ENCODE measurements at regions not wholly inside any gene's neighbourhood (a gene's known extent, or its start where the extent isn't known, plus 50 kb on each side); places are given as distances from the start of the nearest gene placed in this dataset.

DNA sequence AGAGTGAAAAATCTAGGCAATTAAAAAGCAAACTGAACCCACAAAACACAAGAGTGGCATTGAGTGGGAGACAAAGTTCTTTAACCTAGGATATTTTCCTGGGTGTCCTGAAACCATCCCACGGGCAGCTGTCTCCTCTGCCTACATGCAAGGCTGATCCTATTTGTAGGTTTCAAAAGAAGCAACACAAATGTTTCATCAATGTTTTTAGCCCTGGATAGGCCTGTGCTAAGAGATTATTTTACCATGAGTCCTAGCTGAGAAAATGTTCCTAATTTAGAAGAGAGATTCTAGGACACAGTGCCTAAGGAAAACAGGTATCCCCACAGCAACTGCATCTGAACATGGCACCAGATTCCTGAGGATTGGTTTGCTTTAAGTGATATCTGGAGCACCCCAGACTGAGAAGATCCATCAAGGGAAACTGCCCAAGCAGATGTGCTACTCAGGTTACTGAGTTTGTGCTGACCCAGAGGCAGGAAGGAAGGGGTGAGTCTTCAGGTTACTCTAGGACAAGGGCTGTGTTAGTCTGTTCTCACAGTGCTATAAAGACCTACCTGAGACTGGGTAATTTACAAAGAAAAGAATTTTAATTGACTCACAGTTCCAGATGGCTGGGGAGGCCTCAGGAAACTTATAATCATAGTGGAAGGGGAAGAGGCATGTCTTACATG, 111.6 kb upstream of the UST start:
- no peak for TF ChIP-seq POLR2AphosphoS2 (conservative IDR thresholded peaks at IDR 0.05; ENCODE audit: low read length)
- TF ChIP-seq POLR2A (IDR thresholded peaks at IDR 0.05; ENCODE audit: low read length), result no peak
- TF ChIP-seq, protein P1, sequence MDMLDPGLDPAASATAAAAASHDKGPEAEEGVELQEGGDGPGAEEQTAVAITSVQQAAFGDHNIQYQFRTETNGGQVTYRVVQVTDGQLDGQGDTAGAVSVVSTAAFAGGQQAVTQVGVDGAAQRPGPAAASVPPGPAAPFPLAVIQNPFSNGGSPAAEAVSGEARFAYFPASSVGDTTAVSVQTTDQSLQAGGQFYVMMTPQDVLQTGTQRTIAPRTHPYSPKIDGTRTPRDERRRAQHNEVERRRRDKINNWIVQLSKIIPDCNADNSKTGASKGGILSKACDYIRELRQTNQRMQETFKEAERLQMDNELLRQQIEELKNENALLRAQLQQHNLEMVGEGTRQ (IDR thresholded peaks at IDR 0.05), result no peak
- TF ChIP-seq, protein P2, sequence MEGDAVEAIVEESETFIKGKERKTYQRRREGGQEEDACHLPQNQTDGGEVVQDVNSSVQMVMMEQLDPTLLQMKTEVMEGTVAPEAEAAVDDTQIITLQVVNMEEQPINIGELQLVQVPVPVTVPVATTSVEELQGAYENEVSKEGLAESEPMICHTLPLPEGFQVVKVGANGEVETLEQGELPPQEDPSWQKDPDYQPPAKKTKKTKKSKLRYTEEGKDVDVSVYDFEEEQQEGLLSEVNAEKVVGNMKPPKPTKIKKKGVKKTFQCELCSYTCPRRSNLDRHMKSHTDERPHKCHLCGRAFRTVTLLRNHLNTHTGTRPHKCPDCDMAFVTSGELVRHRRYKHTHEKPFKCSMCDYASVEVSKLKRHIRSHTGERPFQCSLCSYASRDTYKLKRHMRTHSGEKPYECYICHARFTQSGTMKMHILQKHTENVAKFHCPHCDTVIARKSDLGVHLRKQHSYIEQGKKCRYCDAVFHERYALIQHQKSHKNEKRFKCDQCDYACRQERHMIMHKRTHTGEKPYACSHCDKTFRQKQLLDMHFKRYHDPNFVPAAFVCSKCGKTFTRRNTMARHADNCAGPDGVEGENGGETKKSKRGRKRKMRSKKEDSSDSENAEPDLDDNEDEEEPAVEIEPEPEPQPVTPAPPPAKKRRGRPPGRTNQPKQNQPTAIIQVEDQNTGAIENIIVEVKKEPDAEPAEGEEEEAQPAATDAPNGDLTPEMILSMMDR (IDR thresholded peaks at IDR 0.05), result no peak
- TF ChIP-seq, protein P3, sequence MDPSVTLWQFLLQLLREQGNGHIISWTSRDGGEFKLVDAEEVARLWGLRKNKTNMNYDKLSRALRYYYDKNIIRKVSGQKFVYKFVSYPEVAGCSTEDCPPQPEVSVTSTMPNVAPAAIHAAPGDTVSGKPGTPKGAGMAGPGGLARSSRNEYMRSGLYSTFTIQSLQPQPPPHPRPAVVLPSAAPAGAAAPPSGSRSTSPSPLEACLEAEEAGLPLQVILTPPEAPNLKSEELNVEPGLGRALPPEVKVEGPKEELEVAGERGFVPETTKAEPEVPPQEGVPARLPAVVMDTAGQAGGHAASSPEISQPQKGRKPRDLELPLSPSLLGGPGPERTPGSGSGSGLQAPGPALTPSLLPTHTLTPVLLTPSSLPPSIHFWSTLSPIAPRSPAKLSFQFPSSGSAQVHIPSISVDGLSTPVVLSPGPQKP (IDR thresholded peaks at IDR 0.05; ENCODE audit: low read depth, low read length), result no peak
- TF ChIP-seq, protein P4, sequence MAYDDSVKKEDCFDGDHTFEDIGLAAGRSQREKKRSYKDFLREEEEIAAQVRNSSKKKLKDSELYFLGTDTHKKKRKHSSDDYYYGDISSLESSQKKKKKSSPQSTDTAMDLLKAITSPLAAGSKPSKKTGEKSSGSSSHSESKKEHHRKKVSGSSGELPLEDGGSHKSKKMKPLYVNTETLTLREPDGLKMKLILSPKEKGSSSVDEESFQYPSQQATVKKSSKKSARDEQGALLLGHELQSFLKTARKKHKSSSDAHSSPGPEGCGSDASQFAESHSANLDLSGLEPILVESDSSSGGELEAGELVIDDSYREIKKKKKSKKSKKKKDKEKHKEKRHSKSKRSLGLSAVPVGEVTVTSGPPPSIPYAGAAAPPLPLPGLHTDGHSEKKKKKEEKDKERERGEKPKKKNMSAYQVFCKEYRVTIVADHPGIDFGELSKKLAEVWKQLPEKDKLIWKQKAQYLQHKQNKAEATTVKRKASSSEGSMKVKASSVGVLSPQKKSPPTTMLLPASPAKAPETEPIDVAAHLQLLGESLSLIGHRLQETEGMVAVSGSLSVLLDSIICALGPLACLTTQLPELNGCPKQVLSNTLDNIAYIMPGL (CRISPR knock-in tag; IDR thresholded peaks at IDR 0.05; ENCODE audit: borderline replicate concordance), result no peak
- no peak for TF ChIP-seq BHLHE40 (IDR thresholded peaks at IDR 0.05; ENCODE audit: low read depth, low read length)
- TF ChIP-seq, protein P5, sequence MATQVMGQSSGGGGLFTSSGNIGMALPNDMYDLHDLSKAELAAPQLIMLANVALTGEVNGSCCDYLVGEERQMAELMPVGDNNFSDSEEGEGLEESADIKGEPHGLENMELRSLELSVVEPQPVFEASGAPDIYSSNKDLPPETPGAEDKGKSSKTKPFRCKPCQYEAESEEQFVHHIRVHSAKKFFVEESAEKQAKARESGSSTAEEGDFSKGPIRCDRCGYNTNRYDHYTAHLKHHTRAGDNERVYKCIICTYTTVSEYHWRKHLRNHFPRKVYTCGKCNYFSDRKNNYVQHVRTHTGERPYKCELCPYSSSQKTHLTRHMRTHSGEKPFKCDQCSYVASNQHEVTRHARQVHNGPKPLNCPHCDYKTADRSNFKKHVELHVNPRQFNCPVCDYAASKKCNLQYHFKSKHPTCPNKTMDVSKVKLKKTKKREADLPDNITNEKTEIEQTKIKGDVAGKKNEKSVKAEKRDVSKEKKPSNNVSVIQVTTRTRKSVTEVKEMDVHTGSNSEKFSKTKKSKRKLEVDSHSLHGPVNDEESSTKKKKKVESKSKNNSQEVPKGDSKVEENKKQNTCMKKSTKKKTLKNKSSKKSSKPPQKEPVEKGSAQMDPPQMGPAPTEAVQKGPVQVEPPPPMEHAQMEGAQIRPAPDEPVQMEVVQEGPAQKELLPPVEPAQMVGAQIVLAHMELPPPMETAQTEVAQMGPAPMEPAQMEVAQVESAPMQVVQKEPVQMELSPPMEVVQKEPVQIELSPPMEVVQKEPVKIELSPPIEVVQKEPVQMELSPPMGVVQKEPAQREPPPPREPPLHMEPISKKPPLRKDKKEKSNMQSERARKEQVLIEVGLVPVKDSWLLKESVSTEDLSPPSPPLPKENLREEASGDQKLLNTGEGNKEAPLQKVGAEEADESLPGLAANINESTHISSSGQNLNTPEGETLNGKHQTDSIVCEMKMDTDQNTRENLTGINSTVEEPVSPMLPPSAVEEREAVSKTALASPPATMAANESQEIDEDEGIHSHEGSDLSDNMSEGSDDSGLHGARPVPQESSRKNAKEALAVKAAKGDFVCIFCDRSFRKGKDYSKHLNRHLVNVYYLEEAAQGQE (IDR thresholded peaks at IDR 0.05), result no peak
- TF ChIP-seq, protein P6, sequence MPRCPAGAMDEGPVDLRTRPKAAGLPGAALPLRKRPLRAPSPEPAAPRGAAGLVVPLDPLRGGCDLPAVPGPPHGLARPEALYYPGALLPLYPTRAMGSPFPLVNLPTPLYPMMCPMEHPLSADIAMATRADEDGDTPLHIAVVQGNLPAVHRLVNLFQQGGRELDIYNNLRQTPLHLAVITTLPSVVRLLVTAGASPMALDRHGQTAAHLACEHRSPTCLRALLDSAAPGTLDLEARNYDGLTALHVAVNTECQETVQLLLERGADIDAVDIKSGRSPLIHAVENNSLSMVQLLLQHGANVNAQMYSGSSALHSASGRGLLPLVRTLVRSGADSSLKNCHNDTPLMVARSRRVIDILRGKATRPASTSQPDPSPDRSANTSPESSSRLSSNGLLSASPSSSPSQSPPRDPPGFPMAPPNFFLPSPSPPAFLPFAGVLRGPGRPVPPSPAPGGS (IDR thresholded peaks at IDR 0.05), result no peak
- no peak for TF ChIP-seq HDAC2 (IDR thresholded peaks at IDR 0.05)
- TF ChIP-seq CBX8 (IDR thresholded peaks at IDR 0.05), result no peak
- no peak for TF ChIP-seq FOSL2 (IDR thresholded peaks at IDR 0.05)
- TF ChIP-seq FOSL2 (CRISPR knock-in tag; IDR thresholded peaks at IDR 0.05), result no peak
- no peak for TF ChIP-seq CHD2 (IDR thresholded peaks at IDR 0.05; ENCODE audit: low read length, partially characterized antibody)

Measured in A549 (cell line).